DMS79 treated with DMSO at 0.1 percent for 48 hours (cell line): ENCODE measurements at regions not wholly inside any gene's neighbourhood (a gene's known extent, or its start where the extent isn't known, plus 50 kb on each side); places are given as distances from the start of the nearest gene placed in this dataset.
"Not testable (repeated sequence)": the region's sequence is repeated elsewhere in the genome, so short reads cannot be mapped to it uniquely, and the experiment has no call there.

Experiments used
- DNase-seq: peaks from one replicate; lab custom pipeline; 2025; lab: John Stamatoyannopoulos, UW

DNA sequence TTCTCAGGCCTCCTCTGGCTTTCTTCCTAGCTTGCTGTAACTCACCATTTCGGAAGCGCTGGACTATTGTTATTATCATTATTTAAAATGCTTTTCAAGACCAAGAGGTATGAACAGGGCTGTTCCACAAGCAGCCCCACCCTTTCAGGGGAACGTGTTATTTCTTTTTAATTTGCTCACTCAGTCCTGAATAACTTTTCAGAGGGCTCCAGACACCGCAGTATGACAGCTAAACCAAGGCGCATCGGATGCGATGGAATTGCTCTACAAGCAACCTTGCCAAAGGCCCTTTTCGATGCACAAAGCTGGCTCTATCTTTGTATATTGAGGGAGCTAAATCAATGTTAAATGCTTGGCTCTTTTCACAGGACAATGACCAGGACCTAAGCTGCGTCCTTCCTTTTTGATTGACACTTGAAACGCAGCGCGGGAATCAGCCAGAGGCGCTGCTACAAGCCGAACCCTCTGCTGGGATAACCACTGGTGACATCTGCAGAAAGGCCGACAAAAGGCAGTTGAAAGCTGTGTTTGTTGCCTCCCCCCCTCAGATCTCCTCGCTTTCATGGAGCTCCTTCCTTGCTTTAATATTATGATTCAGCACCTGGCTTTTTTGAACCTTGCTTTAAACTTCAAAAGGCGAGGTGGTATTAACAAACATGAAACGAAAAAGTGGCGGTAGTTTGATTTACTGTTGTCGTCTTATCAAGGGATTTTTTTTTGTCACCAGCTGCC, 204.7 kb upstream of the PROX1 start:
- DNase-seq = no peak

- no peak for DNase-seq
These were observed 203.9 kb upstream of the PROX1 start for GRCh38 chr1:213783893-213784292.

GRCh38 chr1:213786683-213787082, 201.1 kb upstream of the PROX1 start:
- no peak for DNase-seq

- DNase-seq = no peak
These were observed 197.2 kb upstream of the PROX1 start for GRCh38 chr1:213790565-213790964.

DNA sequence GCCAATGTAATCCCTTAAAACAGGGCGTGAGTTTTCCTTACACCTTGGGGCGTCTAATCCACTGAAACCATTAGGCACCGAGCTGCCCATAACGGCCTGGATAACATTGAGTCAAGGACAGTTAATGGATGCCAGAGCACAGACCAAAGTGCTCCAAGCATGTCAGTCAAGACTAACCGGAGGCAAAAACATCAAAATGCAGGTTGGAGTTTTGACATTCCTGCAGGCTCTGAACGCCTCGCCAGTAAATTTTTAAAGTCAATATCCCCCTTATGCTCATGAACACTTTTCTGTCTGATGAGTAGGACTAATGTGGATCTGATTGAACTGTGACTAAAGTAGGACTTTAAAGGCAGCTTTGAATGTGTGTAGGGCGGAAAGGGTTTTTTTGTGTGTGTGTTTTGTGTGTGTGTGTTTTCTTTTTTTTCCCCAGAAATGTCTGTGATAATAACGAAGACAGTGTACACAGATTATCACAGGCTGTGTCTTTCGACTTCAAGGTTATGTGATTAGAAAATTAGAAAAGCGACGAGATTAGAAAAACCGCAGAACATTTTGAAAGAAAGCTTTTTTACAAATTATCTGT, 194.2 kb upstream of the PROX1 start:
- DNase-seq = no peak

DNA sequence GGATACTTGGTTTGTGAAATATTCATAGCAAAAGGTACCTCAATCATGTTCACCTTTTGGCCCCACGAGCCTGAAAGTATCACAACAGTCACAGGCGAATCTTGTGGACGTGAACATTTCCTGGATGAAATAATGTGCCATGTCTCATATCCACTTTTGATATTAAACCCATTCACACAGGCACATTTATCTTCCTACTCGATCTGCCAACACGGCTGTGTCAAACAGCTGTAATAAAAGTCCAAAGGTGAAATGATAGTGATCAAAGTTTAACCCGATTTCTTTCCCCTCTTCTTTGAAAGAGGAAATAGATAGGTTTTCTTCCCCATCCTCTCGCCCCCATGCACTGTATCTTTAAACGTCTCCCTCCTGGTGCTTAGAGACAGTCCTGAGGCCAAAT, 191.2 kb upstream of the PROX1 start:
- DNase-seq = no peak

- DNase-seq = not testable (repeated sequence)
These were observed 179.5 kb upstream of the PROX1 start for GRCh38 chr1:213808288-213808687.

- DNase-seq = no peak
These were observed 170.6 kb upstream of the PROX1 start for GRCh38 chr1:213817156-213817555.

GRCh38 chr1:213820362-213821149, 167.2 kb upstream of the PROX1 start:
- no peak for DNase-seq

DNA sequence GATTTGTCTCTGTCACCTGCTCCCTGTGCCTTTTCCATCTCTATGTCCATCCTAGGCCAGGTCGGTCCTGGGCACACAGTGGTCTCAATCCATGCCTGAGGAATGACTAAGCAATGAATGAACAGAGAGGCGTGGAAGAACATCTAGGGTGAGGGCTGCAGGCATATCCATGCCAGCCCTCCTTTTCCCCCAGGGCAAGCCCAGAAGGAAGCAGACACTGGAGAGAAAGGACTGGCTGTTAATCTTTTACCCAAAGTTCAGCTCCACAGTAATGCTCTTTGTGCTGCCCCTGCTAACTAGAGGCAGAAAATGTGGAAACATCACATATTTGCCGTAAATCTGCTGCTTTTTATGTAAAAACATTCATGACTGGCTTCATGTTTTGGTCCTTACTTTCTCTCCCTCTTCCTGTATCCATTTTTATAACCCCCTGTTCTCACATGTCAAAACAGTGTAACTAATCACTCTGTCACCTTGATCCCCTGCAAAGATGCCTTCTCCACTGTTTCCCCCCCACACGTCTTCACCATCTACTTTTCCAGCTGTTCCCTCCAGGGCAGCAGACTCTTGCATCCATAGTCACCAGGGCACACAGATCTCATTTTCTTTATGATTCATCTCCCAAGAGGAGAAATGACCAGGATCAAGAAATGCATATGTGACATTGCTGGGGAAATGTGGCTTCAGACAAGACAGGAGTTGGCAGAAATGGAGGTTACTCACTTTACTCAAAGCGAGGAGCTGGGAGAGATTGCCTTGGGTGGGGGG, 166.4 kb upstream of the PROX1 start:
- DNase-seq = no peak

- no peak for DNase-seq
These were observed 165.8 kb upstream of the PROX1 start for GRCh38 chr1:213821943-213822334.

- no peak for DNase-seq
These were observed 160.9 kb upstream of the PROX1 start for GRCh38 chr1:213826891-213827290.

DNA sequence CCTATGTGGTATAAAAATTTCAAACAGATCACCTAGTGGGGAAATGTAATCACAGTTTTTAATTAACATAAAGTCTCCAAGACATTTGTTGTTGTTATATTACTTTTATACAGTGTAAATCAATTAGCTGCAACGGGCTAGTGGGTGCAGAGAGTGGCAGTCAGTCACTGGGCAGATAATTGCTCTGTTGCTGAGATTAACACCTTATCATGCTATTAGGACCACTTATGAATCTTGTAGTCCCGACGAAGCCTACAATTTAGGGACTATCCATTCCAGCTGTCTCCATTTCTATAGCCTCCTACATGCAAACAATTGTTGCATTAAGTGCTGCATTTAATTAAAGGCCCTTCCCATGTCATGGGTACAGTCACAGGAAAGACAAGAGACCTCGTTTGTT, 158.9 kb upstream of the PROX1 start:
- DNase-seq = no peak

GRCh38 chr1:213829780-213830179, 158.0 kb upstream of the PROX1 start:
- no peak for DNase-seq

DNA sequence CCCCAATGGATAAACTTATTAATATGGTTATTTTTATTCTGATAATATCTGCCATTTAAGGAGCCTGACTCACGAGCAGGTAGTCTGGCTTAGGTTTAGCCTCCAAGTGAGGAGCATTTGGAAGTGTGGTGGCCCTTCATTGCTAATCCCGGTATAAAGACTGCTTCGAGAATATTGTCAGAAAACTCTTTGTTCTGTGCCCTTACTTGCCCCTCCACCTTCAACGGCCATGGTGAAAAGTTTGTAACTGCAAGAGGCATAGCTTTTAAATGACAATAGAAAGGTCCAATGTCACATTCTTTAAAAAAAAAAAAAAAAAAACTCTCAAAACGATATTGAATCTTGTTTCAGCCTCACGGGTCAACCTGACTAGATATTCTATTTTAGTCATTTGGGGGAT, 157.4 kb upstream of the PROX1 start:
- no peak for DNase-seq

GRCh38 chr1:213840575-213840974, 147.2 kb upstream of the PROX1 start:
- no peak for DNase-seq

GRCh38 chr1:213844632-213845031, 143.1 kb upstream of the PROX1 start:
- no peak for DNase-seq

DNA sequence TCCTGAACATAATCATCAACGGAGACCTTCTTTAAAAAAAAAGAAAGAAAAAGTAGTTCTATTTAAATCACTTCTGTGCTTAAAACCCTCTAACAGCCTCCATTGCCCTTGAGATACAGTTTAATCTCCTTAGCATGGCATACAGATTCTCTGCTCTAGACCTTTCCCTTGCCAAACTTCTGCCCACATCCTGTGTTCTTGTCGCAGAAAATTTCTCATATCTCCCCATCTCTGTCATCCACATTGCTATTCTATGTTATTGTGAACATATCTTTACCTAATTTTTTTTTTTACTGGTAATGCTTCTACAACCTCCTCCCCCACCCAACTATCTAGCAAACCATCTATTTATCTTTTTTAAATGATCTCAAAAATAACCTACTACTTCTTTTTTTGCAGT, 135.7 kb upstream of the PROX1 start:
- no peak for DNase-seq

GRCh38 chr1:213858581-213858980, 129.2 kb upstream of the PROX1 start:
- DNase-seq = no peak

DNA sequence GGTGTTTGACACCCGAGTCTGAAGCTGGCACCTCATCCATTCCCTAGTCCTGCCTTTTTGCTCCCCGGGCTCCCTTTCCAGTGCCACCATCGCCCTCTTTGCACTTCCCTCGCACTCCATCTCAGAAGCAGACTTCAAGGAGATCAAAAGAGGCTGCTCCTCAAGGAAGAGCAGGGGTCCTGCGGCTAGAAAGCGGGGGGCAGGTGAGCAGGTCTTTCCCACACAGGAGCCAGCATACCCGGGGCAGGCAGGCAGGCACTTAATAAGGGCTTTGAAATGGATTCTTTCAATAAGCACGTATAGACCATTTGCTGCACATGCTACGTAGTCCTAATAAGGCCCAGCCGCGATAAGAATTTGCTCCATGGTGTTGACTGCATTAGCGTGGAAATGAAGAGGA, 125.9 kb upstream of the PROX1 start:
- DNase-seq = no peak

DNA sequence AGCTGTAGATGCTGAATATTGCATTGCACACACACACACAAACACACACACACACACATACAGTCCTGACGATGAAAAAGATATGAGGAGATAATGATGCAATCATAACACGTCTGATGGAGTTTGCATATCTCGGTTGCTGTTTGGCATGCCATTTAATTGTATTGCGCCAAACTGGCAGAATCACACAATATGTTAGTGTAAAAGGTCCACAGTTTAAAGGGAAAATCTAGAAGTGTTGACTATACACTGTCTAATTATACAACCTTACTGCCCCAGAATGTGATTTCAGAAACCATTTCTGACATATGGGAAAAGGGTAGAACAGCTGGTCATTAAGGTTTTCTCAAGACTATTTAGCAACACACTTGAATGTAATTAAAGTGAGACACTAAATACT, 123.7 kb upstream of the PROX1 start:
- no peak for DNase-seq

DNA sequence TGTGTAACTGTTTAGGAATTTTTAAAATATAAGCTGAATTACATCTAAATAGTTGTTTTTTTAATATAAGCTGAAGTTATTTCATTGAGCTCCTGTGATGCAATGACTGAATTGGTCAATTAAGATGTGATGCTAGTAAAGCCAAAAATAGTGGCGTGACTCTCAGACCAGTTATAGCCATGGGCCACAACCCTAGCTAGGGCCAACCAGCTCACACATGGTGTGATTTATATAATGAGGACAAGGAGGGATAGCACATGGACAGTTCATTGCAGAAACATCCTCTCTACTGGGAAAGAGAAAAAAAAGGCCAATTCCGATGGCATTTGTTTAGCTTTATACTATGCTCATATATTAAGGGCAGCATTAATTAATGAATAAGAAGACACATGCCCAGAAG, 119.3 kb upstream of the PROX1 start:
- DNase-seq = no peak

DNA sequence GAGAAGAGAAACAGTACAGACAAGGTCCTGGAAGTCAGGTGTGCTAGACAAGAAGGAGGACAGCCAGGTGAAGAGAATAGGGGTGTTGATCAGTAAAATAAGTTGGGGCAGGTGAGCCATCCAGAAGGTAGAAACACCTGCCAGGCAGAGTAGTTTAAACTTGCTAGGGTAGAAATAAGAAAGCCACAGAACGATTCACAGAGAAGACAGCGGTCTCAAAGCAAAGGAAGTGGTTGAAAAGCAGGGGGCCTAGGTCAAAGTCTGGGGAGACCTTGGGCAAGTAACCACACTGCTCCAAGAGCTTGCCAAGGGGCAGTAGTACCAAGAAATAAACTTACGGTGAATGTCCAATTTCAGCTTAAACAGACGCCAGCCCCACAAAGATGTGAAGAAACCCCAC, 116.6 kb upstream of the PROX1 start:
- DNase-seq = no peak
